Endothelial cell of umbilical vein (primary cell): ENCODE measurements at regions not wholly inside any gene's neighbourhood (a gene's known extent, or its start where the extent isn't known, plus 50 kb on each side); places are given as distances from the start of the nearest gene placed in this dataset.
"Not testable (repeated sequence)": the region's sequence is repeated elsewhere in the genome, so short reads cannot be mapped to it uniquely, and the experiment has no call there.

Source experiments
- BruUV-seq: library from RNA; stranded (reverse); fragments of 400-500 nt; replicated peaks from 2 replicates; lab custom pipeline; 2021; lab: Mats Ljungman, UMichigan
- CTCF ChIA-PET: fragments of 300-600, 350-600 bp; sonication (Branson Sonifier 250); formaldehyde crosslinking; loops from one replicate; lab custom pipeline; 2021; ENCODE audit warnings: antibody characterized with exemption, inconsistent platforms; lab: Charles Lee
- POLR2A ChIA-PET: fragments of 300-600, 350-600 bp; sonication (Branson Sonifier 250); formaldehyde crosslinking; loops from one replicate; lab custom pipeline; 2021; ENCODE audit warnings: antibody characterized with exemption, inconsistent platforms; lab: Charles Lee
- DNase-seq: peaks from one replicate; pipeline ENCODE4 v3.0.0-alpha.2; 2011; ENCODE audit warnings: low read depth, low spot score
- FAIRE-seq: peaks from 2 replicates; lab custom pipeline; 2011; peaks lifted over from hg19 to GRCh38; lab: Jason Lieb, UNC
- H2AFZ ChIP-seq: 2 replicates; pipeline ENCODE4 v1.6.0; 2012; ENCODE audit warnings: low read depth, low read length, control low read depth, inconsistent platforms
- H3K27ac ChIP-seq: 2 replicates; pipeline ENCODE4 v1.5.1; 2011; ENCODE audit warnings: low read depth, mild to moderate bottlenecking, control low read depth, low read length, moderate library complexity; ENCODE audit not compliant: insufficient read depth
- H3K27me3 ChIP-seq, 2 experiments: 2 replicates each; pipeline versions ENCODE4 v1.6.0 to v1.6.1; 2011; ENCODE audit warnings: low read length in 2 of 2, mixed read lengths in 1 of 2; ENCODE audit not compliant: control insufficient read depth in 2 of 2, insufficient read depth in 2 of 2
- H3K36me3 ChIP-seq, 2 experiments: 2 replicates in 1 of 2; 3 replicates in 1 of 2; pipeline ENCODE4 v1.5.1; 2011; ENCODE audit warnings: low read length in 2 of 2, mild to moderate bottlenecking in 1 of 2, moderate library complexity in 1 of 2; ENCODE audit not compliant: control insufficient read depth in 2 of 2, insufficient read depth in 2 of 2; ENCODE audit errors: extremely low read depth in 1 of 2
- H3K4me1 ChIP-seq: 3 replicates; pipeline ENCODE4 v1.5.1; 2011; ENCODE audit warnings: mild to moderate bottlenecking, low read length; ENCODE audit not compliant: control insufficient read depth, insufficient read depth; ENCODE audit errors: extremely low read depth
- H3K4me2 ChIP-seq: 2 replicates; pipeline ENCODE4 v1.6.1; 2011; ENCODE audit warnings: low read length, control low read depth, mixed read lengths; ENCODE audit not compliant: insufficient read depth
- H3K4me3 ChIP-seq, 3 experiments: fragments of 200-600 bp in 1 of 3; sonication (generic), shearing (Covaris generic) in 1 of 3; replicated peaks in 1 of 3; 2 replicates each; pipeline ENCODE4 v1.5.1; 2011 to 2016; ENCODE audit warnings: control low read depth in 3 of 3, low read length in 3 of 3, mild to moderate bottlenecking in 2 of 3, inconsistent platforms in 1 of 3, low read depth in 1 of 3, moderate library complexity in 1 of 3; ENCODE audit not compliant: insufficient read depth in 1 of 3
- H3K79me2 ChIP-seq: 2 replicates; pipeline ENCODE4 v1.6.0; 2012; ENCODE audit warnings: low read length, inconsistent platforms; ENCODE audit not compliant: control insufficient read depth, insufficient read depth
- H3K9ac ChIP-seq: replicated peaks from 2 replicates; pipeline ENCODE3; 2011; ENCODE audit warnings: low read length, control low read depth; ENCODE audit not compliant: insufficient read depth; ENCODE audit errors: extremely low read depth
- H3K9me1 ChIP-seq: replicated peaks from 3 replicates; pipeline ENCODE4 v1.6.0; 2011; ENCODE audit warnings: mild to moderate bottlenecking, low read length; ENCODE audit not compliant: control insufficient read depth, insufficient read depth; ENCODE audit errors: extremely low read depth
- H3K9me3 ChIP-seq: replicated peaks from 2 replicates; pipeline ENCODE4 v1.5.1; 2012; ENCODE audit warnings: low read length, inconsistent platforms; ENCODE audit not compliant: control insufficient read depth, insufficient read depth
- H4K20me1 ChIP-seq: replicated peaks from 2 replicates; pipeline ENCODE3; 2011; ENCODE audit warnings: mild to moderate bottlenecking, low read length; ENCODE audit not compliant: control insufficient read depth, insufficient read depth; ENCODE audit errors: extremely low read depth
- EZH2 ChIP-seq: IDR thresholded peaks from 2 replicates; pipeline ENCODE4 v1.6.1; 2012; ENCODE audit warnings: borderline replicate concordance, low read depth, mild to moderate bottlenecking, moderate library complexity, low read length, inconsistent platforms; ENCODE audit not compliant: severe bottlenecking
- MYC ChIP-seq: IDR thresholded peaks from one replicate; pipeline ENCODE4 v1.6.1; 2011; ENCODE audit warnings: mild to moderate bottlenecking, low read depth, low read length
- POLR2A ChIP-seq: IDR thresholded peaks from 2 replicates; pipeline ENCODE4 v1.6.1; 2012; ENCODE audit warnings: low read depth, mild to moderate bottlenecking, control low read depth, low read length
- dilution Hi-C: fragments of 300-500 bp; cut with MboI; formaldehyde crosslinking; loops from one replicate; pipeline ENCODE4 v1.15.0; 2019; ENCODE audit warnings: low sequenced_read_pairs; ENCODE audit not compliant: extremely low pct_ligation_motif_present
- intact Hi-C: fragments of 100-400 bp; cut with micrococcal nuclease; formaldehyde crosslinking; loops from one replicate; pipeline ENCODE4 v1.10.0; 2022
- TF ChIP-seq, protein P1 (sequence below): IDR thresholded peaks from 2 replicates; pipeline ENCODE4 v1.6.1; 2011; ENCODE audit not compliant: insufficient read depth, insufficient read length
- TF ChIP-seq, protein P2 (sequence below), 2 donors: IDR thresholded peaks; 1 replicate in 1 of 2; 2 replicates in 1 of 2; pipeline ENCODE4 v1.5.1; 2011; ENCODE audit warnings: low read length in 2 of 2, mild to moderate bottlenecking in 2 of 2, moderate library complexity in 2 of 2, control low read depth in 1 of 2, inconsistent platforms in 1 of 2, low read depth in 1 of 2; ENCODE audit not compliant: insufficient read depth in 1 of 2; ENCODE audit errors: extremely low read depth in 1 of 2

- dilution Hi-C loops = no loop called here
- DNase-seq (no peak), FAIRE-seq (no peak)
- Histone ChIP-seq H3K9ac (no peak overlapping the region), H3K4me3 (no peak overlapping the region), H3K27me3 (no peaks in the 10 kb centered on the region), H3K4me1 (no peaks in the 10 kb centered on the region), H3K9me1 (no peaks in the 10 kb centered on the region), H4K20me1 (no peaks in the 10 kb centered on the region), H3K27ac (no peak overlapping the region), H3K36me3 (no peaks in the 10 kb centered on the region), H3K79me2 (no peaks in the 10 kb centered on the region), H3K4me2 (no peak overlapping the region), H3K9me3 (no peaks in the 10 kb centered on the region), H2AFZ (no peak overlapping the region)
- TF ChIP-seq POLR2A = no peak
- TF ChIP-seq, protein P1, sequence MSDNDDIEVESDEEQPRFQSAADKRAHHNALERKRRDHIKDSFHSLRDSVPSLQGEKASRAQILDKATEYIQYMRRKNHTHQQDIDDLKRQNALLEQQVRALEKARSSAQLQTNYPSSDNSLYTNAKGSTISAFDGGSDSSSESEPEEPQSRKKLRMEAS = no peak
- TF ChIP-seq EZH2 = no peak
- TF ChIP-seq, protein P2, sequence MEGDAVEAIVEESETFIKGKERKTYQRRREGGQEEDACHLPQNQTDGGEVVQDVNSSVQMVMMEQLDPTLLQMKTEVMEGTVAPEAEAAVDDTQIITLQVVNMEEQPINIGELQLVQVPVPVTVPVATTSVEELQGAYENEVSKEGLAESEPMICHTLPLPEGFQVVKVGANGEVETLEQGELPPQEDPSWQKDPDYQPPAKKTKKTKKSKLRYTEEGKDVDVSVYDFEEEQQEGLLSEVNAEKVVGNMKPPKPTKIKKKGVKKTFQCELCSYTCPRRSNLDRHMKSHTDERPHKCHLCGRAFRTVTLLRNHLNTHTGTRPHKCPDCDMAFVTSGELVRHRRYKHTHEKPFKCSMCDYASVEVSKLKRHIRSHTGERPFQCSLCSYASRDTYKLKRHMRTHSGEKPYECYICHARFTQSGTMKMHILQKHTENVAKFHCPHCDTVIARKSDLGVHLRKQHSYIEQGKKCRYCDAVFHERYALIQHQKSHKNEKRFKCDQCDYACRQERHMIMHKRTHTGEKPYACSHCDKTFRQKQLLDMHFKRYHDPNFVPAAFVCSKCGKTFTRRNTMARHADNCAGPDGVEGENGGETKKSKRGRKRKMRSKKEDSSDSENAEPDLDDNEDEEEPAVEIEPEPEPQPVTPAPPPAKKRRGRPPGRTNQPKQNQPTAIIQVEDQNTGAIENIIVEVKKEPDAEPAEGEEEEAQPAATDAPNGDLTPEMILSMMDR (IDR thresholded peaks at IDR 0.05; ENCODE audit: extremely low read depth in 1 of 2, insufficient read depth in 1 of 2, low read depth in 1 of 2, low read length in 2 of 2) = no peak
- TF ChIP-seq MYC = no peak
- CTCF ChIA-PET = no interaction called here
- intact Hi-C loops = no loop called here
- POLR2A ChIA-PET = no interaction called here
- BruUV-seq = no TSS peak
These were observed 341.4 kb upstream of the IRS4 start for GRCh38 chrX:109077788-109078187.

GRCh38 chrX:109054181-109054581 lies 317.8 kb upstream of the IRS4 start:
- DNase-seq = peak; percentile 36
- POLR2A ChIA-PET, H3K36me3 ChIP-seq, BruUV-seq, H3K27ac ChIP-seq, H3K9me1 ChIP-seq, H4K20me1 ChIP-seq, H3K9ac ChIP-seq, H3K4me3 ChIP-seq, H2AFZ ChIP-seq, H3K4me2 ChIP-seq, intact Hi-C loops, H3K4me1 ChIP-seq, H3K79me2 ChIP-seq, H3K27me3 ChIP-seq, FAIRE-seq, dilution Hi-C loops, CTCF ChIA-PET, H3K9me3 ChIP-seq: not testable (repeated sequence)
